ENCODE measurements at regions not wholly inside any gene's neighbourhood (a gene's known extent, or its start where the extent isn't known, plus 50 kb on each side); places are given as distances from the start of the nearest gene placed in this dataset.

DNA sequence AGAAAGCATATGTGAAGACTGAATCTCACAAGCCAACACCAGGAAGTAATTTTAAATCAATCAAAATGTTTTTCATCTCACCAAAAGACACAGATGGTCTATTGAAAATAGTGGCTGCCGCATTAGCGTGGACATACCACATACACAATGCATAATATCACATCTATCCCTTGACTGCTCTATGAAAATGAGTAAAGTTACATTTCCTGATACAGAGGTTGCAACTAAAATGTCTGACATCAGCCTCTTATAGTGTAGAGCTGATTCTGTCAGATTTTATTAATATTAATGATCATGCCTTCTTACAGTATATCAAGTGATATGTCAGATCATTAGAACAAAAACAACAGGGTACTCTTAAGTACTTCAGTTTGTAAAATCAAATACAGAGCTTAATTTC, 339.8 kb upstream of the EPHA7 start:
- DNase-seq (ENCODE audit: low spot score) (no peak), ATAC-seq (no peak)
- Mint-ChIP-seq H3K4me3 (no peak overlapping the region), H3K27ac (no peak overlapping the region), H3K27me3 (no peaks in the 10 kb centered on the region), H3K36me3 (peaks cover 3% of the 10 kb centered on the region), H3K4me1 (ENCODE audit: low read depth in 2 of 2) (no peaks in the 10 kb centered on the region), H3K9me3 (peaks cover 10% of the 10 kb centered on the region)

- no peaks in the 10 kb centered on the region for H3K4me1 Mint-ChIP-seq (ENCODE audit: low read depth in 2 of 2)
- H3K4me3 Mint-ChIP-seq, result no peak overlapping the region
- H3K27ac Mint-ChIP-seq, result no peak overlapping the region
- H3K9me3 Mint-ChIP-seq, result peaks cover 5% of the 10 kb centered on the region
- H3K27me3 Mint-ChIP-seq, result no peaks in the 10 kb centered on the region
- ATAC-seq, result no peak
- H3K36me3 Mint-ChIP-seq, result peaks cover 6% of the 10 kb centered on the region
- DNase-seq (ENCODE audit: low spot score), result no peak
Measured at GRCh38 chr6:93751969-93752368, 332.6 kb upstream of the EPHA7 start.

GRCh38 chr6:93749930-93750329, 330.6 kb upstream of the EPHA7 start:
- H3K9me3 Mint-ChIP-seq, result peaks cover 5% of the 10 kb centered on the region
- DNase-seq (ENCODE audit: low spot score) (no peak), ATAC-seq (no peak)
- no peak overlapping the region for H3K27ac Mint-ChIP-seq
- H3K36me3 Mint-ChIP-seq, result peaks cover 6% of the 10 kb centered on the region
- no peaks in the 10 kb centered on the region for H3K4me1 Mint-ChIP-seq (ENCODE audit: low read depth in 2 of 2)
- H3K4me3 Mint-ChIP-seq, result no peak overlapping the region
- H3K27me3 Mint-ChIP-seq, result no peaks in the 10 kb centered on the region

DNA sequence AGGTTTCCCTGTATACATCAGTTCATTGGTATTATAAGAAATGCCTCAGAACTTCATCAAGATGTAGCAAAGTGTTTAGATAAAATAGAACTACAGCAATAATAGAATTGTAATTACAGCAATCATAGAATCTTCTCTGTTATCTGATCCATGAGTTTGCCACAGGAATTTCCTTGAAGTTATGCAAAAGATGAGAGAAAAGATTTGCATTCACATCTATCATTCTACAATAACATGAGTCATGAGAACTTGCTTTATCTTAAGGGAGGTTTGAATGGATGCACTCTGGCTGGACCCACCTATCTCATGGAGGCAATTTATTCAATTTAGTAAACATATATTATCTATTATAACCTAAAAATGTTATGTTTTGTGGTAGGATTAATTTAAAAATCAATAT, 329.8 kb upstream of the EPHA7 start:
- Mint-ChIP-seq H3K27ac (no peak overlapping the region), H3K4me3 (no peak overlapping the region), H3K9me3 (peaks cover 3% of the 10 kb centered on the region), H3K27me3 (no peaks in the 10 kb centered on the region), H3K4me1 (ENCODE audit: low read depth in 2 of 2) (no peaks in the 10 kb centered on the region), H3K36me3 (peaks cover 2% of the 10 kb centered on the region)
- ATAC-seq (no peak), DNase-seq (ENCODE audit: low spot score) (no peak)

DNA sequence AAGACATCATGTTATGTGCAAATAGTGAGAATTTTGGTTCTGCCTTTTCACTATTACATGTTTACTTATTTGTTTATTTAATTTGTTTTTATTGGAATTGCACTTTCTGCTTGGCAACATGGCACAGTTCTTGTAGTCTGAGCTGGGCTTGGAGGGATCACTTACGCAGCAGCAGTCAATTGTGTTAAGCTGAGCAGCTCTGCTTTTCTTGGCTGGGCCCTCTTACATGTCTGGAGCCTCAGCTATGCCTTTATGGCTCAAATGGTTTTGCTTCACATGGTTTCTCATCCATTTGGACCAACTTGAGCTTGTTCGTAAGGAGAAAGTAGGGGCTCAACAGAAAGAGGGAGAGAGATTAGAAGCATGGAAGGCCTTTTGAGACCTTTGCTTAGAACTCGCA, 327.5 kb upstream of the EPHA7 start:
- DNase-seq (ENCODE audit: low spot score) (no peak), ATAC-seq (no peak)
- H3K4me1 Mint-ChIP-seq (ENCODE audit: low read depth in 2 of 2), result no peaks in the 10 kb centered on the region
- H3K36me3 Mint-ChIP-seq, result no peaks in the 10 kb centered on the region
- no peak overlapping the region for H3K4me3 Mint-ChIP-seq
- no peaks in the 10 kb centered on the region for H3K27me3 Mint-ChIP-seq
- no peak overlapping the region for H3K27ac Mint-ChIP-seq
- peaks cover 9% of the 10 kb centered on the region for H3K9me3 Mint-ChIP-seq

DNA sequence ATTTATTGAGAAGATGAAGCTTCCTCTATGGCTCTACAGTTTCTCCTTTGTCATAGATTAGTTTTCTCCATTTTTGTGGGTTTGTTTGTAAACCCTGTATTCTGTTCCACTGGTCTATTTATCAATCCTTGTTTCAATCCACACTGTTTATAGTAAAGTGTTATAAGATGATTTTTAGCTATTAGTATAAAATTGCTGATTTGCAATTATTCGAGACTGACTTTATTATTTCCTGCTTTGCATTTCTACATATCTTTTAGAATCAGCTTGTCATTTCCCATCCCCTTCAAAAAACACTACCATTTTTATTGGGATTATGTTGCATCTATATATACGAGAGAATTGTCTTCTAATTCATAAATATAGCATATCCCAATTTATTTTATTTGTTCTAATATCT, 325.9 kb upstream of the EPHA7 start:
- no peaks in the 10 kb centered on the region for H3K4me1 Mint-ChIP-seq (ENCODE audit: low read depth in 2 of 2)
- no peaks in the 10 kb centered on the region for H3K27me3 Mint-ChIP-seq

GRCh38 chr6:93735099-93735498, 315.7 kb upstream of the EPHA7 start:
- DNase-seq (ENCODE audit: low spot score) (no peak), ATAC-seq (no peak)
- Mint-ChIP-seq H3K4me1 (ENCODE audit: low read depth in 2 of 2) (no peaks in the 10 kb centered on the region), H3K9me3 (peaks cover 15% of the 10 kb centered on the region), H3K27me3 (no peaks in the 10 kb centered on the region), H3K4me3 (no peak overlapping the region), H3K27ac (no peak overlapping the region), H3K36me3 (no peaks in the 10 kb centered on the region)

More for the DNA sequence above, 325.9 kb upstream of the EPHA7 start:
- DNase-seq (ENCODE audit: low spot score) (no peak), ATAC-seq (no peak)
- Mint-ChIP-seq H3K36me3 (no peaks in the 10 kb centered on the region), H3K27ac (no peak overlapping the region), H3K9me3 (peaks cover 15% of the 10 kb centered on the region), H3K4me3 (no peak overlapping the region)

- Mint-ChIP-seq H3K27ac (no peak overlapping the region), H3K9me3 (peaks cover 17% of the 10 kb centered on the region), H3K4me1 (ENCODE audit: low read depth in 2 of 2) (no peaks in the 10 kb centered on the region), H3K4me3 (no peak overlapping the region), H3K27me3 (no peaks in the 10 kb centered on the region), H3K36me3 (no peaks in the 10 kb centered on the region)
- no peak for ATAC-seq
- DNase-seq (ENCODE audit: low spot score), result no peak
Measured at GRCh38 chr6:93731306-93731705, 311.9 kb upstream of the EPHA7 start.

GRCh38 chr6:93728150-93728549, 308.8 kb upstream of the EPHA7 start:
- DNase-seq (ENCODE audit: low spot score), result no peak
- Mint-ChIP-seq H3K36me3 (no peaks in the 10 kb centered on the region), H3K4me3 (no peak overlapping the region), H3K27me3 (no peaks in the 10 kb centered on the region), H3K4me1 (ENCODE audit: low read depth in 2 of 2) (no peaks in the 10 kb centered on the region), H3K27ac (no peak overlapping the region), H3K9me3 (peaks cover 17% of the 10 kb centered on the region)
- no peak for ATAC-seq

- H3K36me3 Mint-ChIP-seq, result no peaks in the 10 kb centered on the region
- no peaks in the 10 kb centered on the region for H3K4me1 Mint-ChIP-seq (ENCODE audit: low read depth in 2 of 2)
- ATAC-seq (no peak), DNase-seq (ENCODE audit: low spot score) (no peak)
- H3K4me3 Mint-ChIP-seq, result no peak overlapping the region
- no peaks in the 10 kb centered on the region for H3K27me3 Mint-ChIP-seq
- no peak overlapping the region for H3K27ac Mint-ChIP-seq
- H3K9me3 Mint-ChIP-seq, result peaks cover 17% of the 10 kb centered on the region
Measured at GRCh38 chr6:93727447-93727846, 308.1 kb upstream of the EPHA7 start.

GRCh38 chr6:93721386-93722048, 302.2 kb upstream of the EPHA7 start:
- Mint-ChIP-seq H3K27me3 (no peaks in the 10 kb centered on the region), H3K9me3 (peaks cover 7% of the 10 kb centered on the region), H3K4me3 (no peak overlapping the region), H3K4me1 (ENCODE audit: low read depth in 2 of 2) (no peaks in the 10 kb centered on the region), H3K36me3 (no peaks in the 10 kb centered on the region), H3K27ac (no peak overlapping the region)
- no peak for DNase-seq (ENCODE audit: low spot score)
- no peak for ATAC-seq

DNA sequence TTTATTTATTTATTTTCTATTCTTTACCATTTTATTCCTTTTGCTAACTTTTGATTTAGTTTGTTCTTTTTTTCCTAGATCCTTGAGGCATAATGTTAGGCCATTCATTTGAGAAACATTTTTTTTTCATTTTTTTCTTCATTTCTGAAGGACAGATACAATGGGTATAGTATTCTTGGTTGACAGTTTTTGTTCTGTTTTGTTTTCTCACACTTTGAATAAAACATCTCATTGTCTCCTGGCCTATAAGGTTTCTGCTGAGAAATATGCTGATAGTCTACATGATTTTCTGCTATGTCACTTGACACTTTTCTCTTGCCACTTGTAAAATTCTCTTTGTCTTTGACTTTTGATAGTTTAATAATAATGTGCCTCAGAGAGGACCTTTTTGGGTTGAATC, 294.6 kb upstream of the EPHA7 start:
- Mint-ChIP-seq H3K27ac (no peak overlapping the region), H3K4me3 (no peak overlapping the region), H3K36me3 (no peaks in the 10 kb centered on the region), H3K27me3 (no peaks in the 10 kb centered on the region), H3K9me3 (peaks cover 4% of the 10 kb centered on the region), H3K4me1 (ENCODE audit: low read depth in 2 of 2) (no peaks in the 10 kb centered on the region)
- no peak for DNase-seq (ENCODE audit: low spot score)
- ATAC-seq, result no peak

DNA sequence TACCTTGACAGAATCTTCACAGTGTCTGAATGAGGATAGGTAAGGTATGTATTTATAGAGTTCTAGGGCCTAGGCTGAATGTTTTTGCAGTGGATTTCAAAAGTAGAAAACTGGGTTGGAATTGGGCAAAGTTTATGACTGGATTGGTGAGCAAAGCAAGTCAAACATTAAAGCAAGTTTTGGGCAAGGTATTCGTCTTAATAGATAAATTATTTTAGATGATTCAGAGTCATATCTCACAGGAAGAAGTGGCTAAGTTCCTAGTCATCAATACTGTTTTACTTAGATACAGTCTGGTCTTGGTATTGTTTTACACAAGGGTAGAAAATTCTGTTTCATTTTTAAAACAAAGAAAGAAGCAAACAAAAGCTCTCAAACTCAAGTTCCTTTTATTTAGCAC, 284.1 kb upstream of the EPHA7 start:
- ATAC-seq, result no peak
- no peaks in the 10 kb centered on the region for H3K27me3 Mint-ChIP-seq
- H3K4me1 Mint-ChIP-seq (ENCODE audit: low read depth in 2 of 2), result no peaks in the 10 kb centered on the region
- no peak overlapping the region for H3K4me3 Mint-ChIP-seq
- no peak overlapping the region for H3K27ac Mint-ChIP-seq
- peaks cover 14% of the 10 kb centered on the region for H3K9me3 Mint-ChIP-seq
- DNase-seq (ENCODE audit: low spot score), result no peak
- H3K36me3 Mint-ChIP-seq, result peaks cover 13% of the 10 kb centered on the region

GRCh38 chr6:93701526-93701925, 282.2 kb upstream of the EPHA7 start:
- H3K36me3 Mint-ChIP-seq, result peaks cover 10% of the 10 kb centered on the region
- ATAC-seq (no peak), DNase-seq (ENCODE audit: low spot score) (no peak)
- no peak overlapping the region for H3K27ac Mint-ChIP-seq
- H3K9me3 Mint-ChIP-seq, result peaks cover 16% of the 10 kb centered on the region
- no peak overlapping the region for H3K4me3 Mint-ChIP-seq
- no peaks in the 10 kb centered on the region for H3K27me3 Mint-ChIP-seq
- no peaks in the 10 kb centered on the region for H3K4me1 Mint-ChIP-seq (ENCODE audit: low read depth in 2 of 2)

DNA sequence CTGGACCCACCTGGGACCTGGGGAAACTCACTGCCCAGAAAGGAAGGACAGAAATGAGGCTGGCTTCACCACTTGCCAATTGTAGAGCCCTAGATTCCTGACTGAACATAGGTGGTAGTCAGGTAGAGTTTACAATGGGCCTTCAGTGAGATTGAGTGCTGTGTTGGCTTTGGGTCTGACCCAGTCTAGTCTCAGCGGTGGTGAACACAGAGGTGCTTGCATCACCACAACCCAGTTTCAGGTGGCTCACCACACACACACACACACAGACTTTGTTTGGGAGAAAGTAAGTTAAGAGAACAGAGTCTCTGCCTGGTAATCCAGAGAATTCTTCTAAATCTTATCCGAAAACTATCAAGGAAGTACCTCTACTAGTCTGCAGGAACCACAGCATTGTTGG, 266.1 kb upstream of the EPHA7 start:
- H3K4me1 Mint-ChIP-seq (ENCODE audit: low read depth in 2 of 2), result no peaks in the 10 kb centered on the region
- no peak for ATAC-seq
- peaks cover 25% of the 10 kb centered on the region for H3K9me3 Mint-ChIP-seq
- H3K4me3 Mint-ChIP-seq, result no peak overlapping the region
- peaks cover 5% of the 10 kb centered on the region for H3K36me3 Mint-ChIP-seq
- H3K27ac Mint-ChIP-seq, result no peak overlapping the region
- no peak for DNase-seq (ENCODE audit: low spot score)
- H3K27me3 Mint-ChIP-seq, result no peaks in the 10 kb centered on the region

Data from natural killer cell treated with Interleukin-12 subunit alpha and Interleukin-12 subunit beta and Interleukin-15 and Interleukin-18, amount 100 ng/mL, for 72 hours (primary cell).